Nephron progenitor cell (in vitro differentiated cells): ENCODE measurements at regions not wholly inside any gene's neighbourhood (a gene's known extent, or its start where the extent isn't known, plus 50 kb on each side); places are given as distances from the start of the nearest gene placed in this dataset.

Source experiments
- DNase-seq: peaks from one replicate; pipeline ENCODE4 v3.0.0; 2021
- H3K27ac Mint-ChIP-seq: 2 replicates; pipeline ENCODE4 v1.8.0; 2021; ENCODE audit warnings: mild to moderate bottlenecking, moderate library complexity, mixed read lengths
- H3K27me3 Mint-ChIP-seq: 2 replicates; pipeline ENCODE4 v1.8.0; 2021; ENCODE audit warnings: mild to moderate bottlenecking, low read depth, mixed read lengths; ENCODE audit not compliant: poor library complexity
- H3K36me3 Mint-ChIP-seq: 2 replicates; pipeline ENCODE4 v1.8.0; 2021; ENCODE audit warnings: low read depth, mixed read lengths
- H3K4me1 Mint-ChIP-seq: 2 replicates; pipeline ENCODE4 v1.8.0; 2021; ENCODE audit warnings: mixed read lengths
- H3K4me3 Mint-ChIP-seq: 2 replicates; pipeline ENCODE4 v1.8.0; 2021; ENCODE audit warnings: mild to moderate bottlenecking, moderate library complexity, mixed read lengths
- H3K9me3 Mint-ChIP-seq: 2 replicates; pipeline ENCODE4 v1.8.0; 2021; ENCODE audit warnings: mild to moderate bottlenecking, moderate library complexity, mixed read lengths
- TF ChIP-seq, protein P1 (sequence below): fragments of 200-600 bp; sonication (generic); IDR thresholded peaks from 2 replicates; pipeline ENCODE4 v1.5.0; 2021; ENCODE audit warnings: antibody characterized with exemption

DNA sequence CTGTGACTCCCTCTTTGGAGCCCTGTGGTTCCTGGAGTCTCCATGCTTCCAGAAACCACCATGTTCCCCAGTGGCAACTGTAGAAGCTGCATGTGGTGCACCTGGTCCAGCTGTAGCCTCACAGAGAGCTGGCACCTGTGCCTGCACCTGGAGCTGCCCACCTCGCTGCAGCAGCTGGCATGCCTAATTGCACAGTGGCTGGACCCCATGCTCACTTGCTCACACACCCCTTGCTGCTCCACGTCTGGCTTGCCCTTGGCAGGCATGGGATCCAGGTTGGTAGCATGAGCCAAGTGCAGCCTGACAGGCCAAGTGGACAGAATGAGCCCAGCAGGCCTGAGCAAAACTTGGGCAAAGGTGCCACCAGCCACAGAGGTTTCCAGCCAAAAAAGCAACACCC lies 680.1 kb downstream of the MATN1 start:
- Mint-ChIP-seq H3K9me3 (peaks cover 9% of the 10 kb centered on the region), H3K4me3 (no peak overlapping the region), H3K36me3 (no peaks in the 10 kb centered on the region), H3K27me3 (no peaks in the 10 kb centered on the region), H3K4me1 (peaks cover 9% of the 10 kb centered on the region), H3K27ac (no peak overlapping the region)
- TF ChIP-seq, protein P1, sequence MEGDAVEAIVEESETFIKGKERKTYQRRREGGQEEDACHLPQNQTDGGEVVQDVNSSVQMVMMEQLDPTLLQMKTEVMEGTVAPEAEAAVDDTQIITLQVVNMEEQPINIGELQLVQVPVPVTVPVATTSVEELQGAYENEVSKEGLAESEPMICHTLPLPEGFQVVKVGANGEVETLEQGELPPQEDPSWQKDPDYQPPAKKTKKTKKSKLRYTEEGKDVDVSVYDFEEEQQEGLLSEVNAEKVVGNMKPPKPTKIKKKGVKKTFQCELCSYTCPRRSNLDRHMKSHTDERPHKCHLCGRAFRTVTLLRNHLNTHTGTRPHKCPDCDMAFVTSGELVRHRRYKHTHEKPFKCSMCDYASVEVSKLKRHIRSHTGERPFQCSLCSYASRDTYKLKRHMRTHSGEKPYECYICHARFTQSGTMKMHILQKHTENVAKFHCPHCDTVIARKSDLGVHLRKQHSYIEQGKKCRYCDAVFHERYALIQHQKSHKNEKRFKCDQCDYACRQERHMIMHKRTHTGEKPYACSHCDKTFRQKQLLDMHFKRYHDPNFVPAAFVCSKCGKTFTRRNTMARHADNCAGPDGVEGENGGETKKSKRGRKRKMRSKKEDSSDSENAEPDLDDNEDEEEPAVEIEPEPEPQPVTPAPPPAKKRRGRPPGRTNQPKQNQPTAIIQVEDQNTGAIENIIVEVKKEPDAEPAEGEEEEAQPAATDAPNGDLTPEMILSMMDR: no peak
- no peak for DNase-seq

DNA sequence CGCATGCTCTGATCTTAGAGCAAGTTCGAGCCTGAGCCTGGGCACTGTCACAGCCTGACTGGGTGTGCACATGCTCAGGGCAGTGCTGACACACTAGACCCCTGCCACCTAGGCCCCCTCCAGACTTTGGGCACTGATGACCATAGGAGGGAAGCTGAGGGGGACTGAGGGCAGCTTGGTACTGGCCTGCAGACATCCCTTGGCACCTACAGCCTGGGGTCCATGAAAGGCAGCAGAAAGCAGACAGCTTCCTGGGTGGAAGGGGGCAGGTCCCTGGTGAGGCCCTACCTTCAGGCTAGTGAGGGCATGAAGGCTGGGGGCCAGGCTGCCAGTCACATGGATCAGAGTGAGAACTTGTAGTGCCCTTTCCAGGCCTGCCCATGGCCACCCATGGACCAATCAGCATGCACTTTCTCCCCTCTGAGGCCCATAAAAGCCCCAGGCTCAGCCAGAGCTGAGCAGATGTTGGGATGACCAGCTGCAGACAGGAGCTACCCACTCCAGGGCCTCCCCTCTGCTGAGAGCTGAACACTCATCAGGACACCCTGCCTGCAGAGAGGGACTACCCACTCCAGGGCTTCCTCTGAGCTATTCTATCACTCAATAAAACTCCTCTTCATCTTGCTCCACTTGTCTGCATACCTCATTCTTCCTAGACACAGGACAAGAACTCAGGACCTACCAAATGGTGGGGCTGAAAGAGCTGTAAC lies 680.8 kb downstream of the MATN1 start:
- Mint-ChIP-seq H3K9me3 (peaks cover 9% of the 10 kb centered on the region), H3K4me3 (no peak overlapping the region), H3K27ac (no peak overlapping the region), H3K36me3 (no peaks in the 10 kb centered on the region), H3K4me1 (peaks cover 5% of the 10 kb centered on the region), H3K27me3 (peaks cover under 1% of the 10 kb centered on the region)
- DNase-seq: no peak
- TF ChIP-seq, protein P1: no peak

DNA sequence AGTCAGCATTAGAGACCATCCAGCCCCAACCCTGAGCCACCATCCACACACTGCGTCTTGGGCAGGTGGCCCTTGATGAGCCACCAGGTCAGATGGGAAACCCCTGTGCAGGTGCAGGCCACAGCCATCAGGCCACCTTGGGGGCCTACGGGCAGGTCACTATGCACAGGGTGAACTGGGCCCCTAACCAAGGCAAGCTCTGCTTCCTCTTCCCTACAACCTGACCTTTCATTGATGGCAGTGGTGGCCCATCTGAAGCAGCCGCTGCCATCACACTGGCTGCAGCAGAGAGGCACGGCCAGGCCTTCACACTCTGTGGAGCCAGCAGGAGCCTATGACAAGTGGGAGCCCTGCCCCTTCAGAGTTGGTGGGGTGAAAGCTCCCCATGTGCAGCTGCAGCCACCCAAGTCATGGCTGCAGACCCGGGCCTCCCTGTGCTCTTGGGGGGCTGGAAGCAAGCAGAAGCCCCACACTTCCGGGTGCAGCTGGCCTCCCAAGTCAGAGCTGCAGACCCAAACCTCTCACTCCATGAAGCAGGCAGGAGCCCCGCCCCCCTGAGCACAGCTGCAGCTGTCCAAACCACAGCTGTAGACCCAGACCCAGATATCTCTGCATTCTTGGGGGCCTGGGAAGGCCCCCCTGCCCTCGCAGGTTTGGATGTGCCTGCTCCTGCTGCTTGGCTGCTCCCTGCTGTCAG lies 681.5 kb downstream of the MATN1 start:
- Mint-ChIP-seq H3K4me3 (no peak overlapping the region), H3K9me3 (peaks cover 9% of the 10 kb centered on the region), H3K4me1 (peaks cover 5% of the 10 kb centered on the region), H3K27ac (no peak overlapping the region), H3K36me3 (no peaks in the 10 kb centered on the region), H3K27me3 (peaks cover 7% of the 10 kb centered on the region)
- TF ChIP-seq, protein P1: no peak
- DNase-seq: no peak

DNA sequence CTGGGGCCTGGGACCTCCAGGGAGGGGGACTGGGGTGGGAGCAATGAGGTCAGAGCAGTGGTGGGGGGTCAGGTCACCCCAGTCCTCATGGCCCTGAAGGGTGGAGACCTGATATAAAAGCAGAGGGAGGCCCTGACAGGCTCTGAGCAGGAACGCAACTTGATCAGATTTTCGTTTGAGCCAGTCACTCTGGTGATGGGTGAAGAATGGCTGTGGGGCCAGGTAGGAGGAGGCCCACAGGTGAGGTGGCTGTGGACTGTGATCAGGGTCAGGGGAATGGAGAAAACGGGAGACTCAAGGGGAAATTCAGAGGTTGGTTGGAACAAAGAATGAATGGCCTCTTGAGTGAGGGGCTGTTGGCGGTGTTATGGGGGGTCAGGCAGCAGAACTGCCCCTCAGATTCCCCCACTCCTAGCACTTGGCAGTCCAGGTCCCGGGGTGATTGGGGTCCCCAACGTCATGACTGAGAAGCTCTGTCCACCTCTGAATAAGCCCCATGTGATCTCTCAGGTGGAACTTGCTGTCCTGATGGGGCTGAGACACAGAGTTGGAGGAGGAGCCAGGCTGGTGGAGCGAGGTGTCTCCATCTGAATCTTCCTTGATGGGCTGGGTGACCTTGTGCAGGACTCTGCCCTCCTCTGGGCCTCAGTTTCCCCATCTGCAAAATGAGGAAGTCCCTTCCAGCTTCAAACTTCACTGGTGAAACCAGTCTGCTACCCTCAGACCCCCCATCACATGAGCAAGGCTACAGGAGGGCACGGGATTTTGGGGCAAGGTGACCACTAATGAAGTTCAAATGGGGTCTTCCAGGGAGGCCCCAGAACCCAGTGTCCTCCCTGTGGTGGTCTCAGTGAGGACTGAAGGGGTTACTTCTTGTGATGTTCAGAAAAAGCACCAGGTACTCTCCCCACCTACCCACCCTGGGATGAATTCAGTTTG lies 683.0 kb downstream of the MATN1 start:
- Mint-ChIP-seq H3K4me1 (peaks cover 5% of the 10 kb centered on the region), H3K27ac (no peak overlapping the region), H3K4me3 (no peak overlapping the region), H3K36me3 (no peaks in the 10 kb centered on the region), H3K27me3 (peaks cover 7% of the 10 kb centered on the region), H3K9me3 (peaks cover 9% of the 10 kb centered on the region)
- DNase-seq: no peak
- TF ChIP-seq, protein P1: no peak

DNA sequence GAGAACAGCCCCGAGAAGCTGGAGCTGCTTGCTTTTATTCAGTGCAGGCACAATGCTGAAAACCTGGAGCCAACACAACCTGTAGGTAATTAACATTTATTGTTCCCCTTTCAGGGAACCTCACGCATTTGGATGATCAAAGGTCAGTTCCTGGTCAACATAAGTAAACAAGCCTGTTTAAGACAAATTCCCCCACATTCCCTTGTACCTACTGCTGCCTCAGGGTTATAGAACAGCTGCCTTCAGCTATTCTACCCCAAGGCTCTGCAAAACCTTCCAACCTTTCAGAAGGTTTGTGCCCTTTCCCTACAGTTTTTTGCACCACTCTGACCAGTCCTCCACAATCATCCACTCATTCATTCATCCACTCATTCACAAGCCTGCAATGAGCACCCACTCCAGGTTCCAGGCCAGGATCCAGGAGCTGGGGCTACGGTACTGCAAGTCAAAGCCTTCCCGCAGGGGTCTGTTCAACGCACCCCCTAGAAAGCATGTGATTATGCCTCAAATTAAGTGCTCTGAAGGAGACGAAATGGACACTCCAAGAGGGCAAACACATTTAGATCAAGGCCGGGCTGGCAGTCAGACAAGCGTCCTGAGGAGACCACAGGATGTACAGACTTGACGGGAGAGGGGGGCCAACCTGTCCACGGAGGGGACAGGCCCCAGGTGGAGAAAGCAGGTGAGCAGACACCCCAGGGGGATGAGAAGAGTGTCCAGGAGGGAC lies 683.9 kb downstream of the MATN1 start:
- Mint-ChIP-seq H3K36me3 (no peaks in the 10 kb centered on the region), H3K4me1 (peaks cover 5% of the 10 kb centered on the region), H3K27ac (no peak overlapping the region), H3K4me3 (no peak overlapping the region), H3K27me3 (peaks cover 7% of the 10 kb centered on the region), H3K9me3 (peaks cover 9% of the 10 kb centered on the region)
- TF ChIP-seq, protein P1: no peak
- DNase-seq: no peak
